Neutrophil (primary cell): ENCODE measurements at regions not wholly inside any gene's neighbourhood (a gene's known extent, or its start where the extent isn't known, plus 50 kb on each side); places are given as distances from the start of the nearest gene placed in this dataset.

Source experiments
- H3K27ac ChIP-seq: fragments of 200-600 bp; sonication (generic); 2 replicates; pipeline ENCODE4 v1.5.1; 2016; ENCODE audit warnings: mild to moderate bottlenecking, moderate library complexity
- H3K27me3 ChIP-seq: fragments of 200-600 bp; sonication (generic); 2 replicates; pipeline ENCODE4 v1.6.0; 2016; ENCODE audit warnings: mild to moderate bottlenecking
- H3K36me3 ChIP-seq: fragments of 200-600 bp; sonication (generic); 2 replicates; pipeline ENCODE4 v1.5.1; 2017
- H3K4me1 ChIP-seq, 2 experiments: fragments of 200-600 bp in 1 of 2; sonication (generic) in 1 of 2; 1 replicate in 1 of 2; 2 replicates in 1 of 2; pipeline versions ENCODE4 v1.5.1 to v1.6.1; 2013 to 2016; ENCODE audit warnings: low read depth in 1 of 2, low read length in 1 of 2, mild to moderate bottlenecking in 1 of 2, moderate library complexity in 1 of 2; ENCODE audit not compliant: control insufficient read depth in 1 of 2, insufficient read depth in 1 of 2
- H3K4me3 ChIP-seq, 2 experiments: fragments of 200-600 bp in 1 of 2; sonication (generic) in 1 of 2; 1 replicate in 1 of 2; 2 replicates in 1 of 2; pipeline ENCODE4 v1.5.1; 2013 to 2016; ENCODE audit warnings: low read depth in 1 of 2, low read length in 1 of 2, mild to moderate bottlenecking in 1 of 2, moderate library complexity in 1 of 2
- H3K9me3 ChIP-seq: fragments of 200-600 bp; sonication (generic); 2 replicates; pipeline ENCODE4 v1.5.1; 2016
- TF ChIP-seq, protein P1 (sequence below): fragments of 200-600 bp; sonication (generic); IDR thresholded peaks from 2 replicates; pipeline ENCODE4 v1.5.1; 2016; ENCODE audit warnings: antibody characterized with exemption

DNA sequence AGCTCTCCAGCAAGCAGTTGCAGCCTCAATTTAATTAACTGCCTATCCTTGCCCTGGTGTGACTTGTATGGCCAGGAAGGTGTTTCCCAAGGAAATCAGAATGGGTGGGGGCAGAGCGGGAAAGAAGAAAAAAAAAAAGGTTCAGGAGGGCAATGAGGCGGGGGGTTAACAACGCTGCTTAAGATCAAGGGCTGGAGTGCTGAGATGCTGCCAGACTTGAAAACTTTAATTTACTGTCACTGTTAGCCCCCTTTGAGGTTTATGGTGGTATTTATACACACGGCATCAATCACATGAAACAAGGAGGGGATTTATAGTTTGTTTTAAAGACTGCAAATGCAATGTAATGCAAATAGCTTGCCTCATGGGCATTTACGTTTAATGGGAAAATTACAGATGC is 319.4 kb upstream of the NR2F2 start:
- Histone ChIP-seq H3K27ac (no peak overlapping the region), H3K27me3 (peaks cover 8% of the 10 kb centered on the region), H3K9me3 (no peaks in the 10 kb centered on the region), H3K36me3 (no peaks in the 10 kb centered on the region), H3K4me3 (no peak overlapping the region), H3K4me1 (no peaks in the 10 kb centered on the region)
- TF ChIP-seq, protein P1, sequence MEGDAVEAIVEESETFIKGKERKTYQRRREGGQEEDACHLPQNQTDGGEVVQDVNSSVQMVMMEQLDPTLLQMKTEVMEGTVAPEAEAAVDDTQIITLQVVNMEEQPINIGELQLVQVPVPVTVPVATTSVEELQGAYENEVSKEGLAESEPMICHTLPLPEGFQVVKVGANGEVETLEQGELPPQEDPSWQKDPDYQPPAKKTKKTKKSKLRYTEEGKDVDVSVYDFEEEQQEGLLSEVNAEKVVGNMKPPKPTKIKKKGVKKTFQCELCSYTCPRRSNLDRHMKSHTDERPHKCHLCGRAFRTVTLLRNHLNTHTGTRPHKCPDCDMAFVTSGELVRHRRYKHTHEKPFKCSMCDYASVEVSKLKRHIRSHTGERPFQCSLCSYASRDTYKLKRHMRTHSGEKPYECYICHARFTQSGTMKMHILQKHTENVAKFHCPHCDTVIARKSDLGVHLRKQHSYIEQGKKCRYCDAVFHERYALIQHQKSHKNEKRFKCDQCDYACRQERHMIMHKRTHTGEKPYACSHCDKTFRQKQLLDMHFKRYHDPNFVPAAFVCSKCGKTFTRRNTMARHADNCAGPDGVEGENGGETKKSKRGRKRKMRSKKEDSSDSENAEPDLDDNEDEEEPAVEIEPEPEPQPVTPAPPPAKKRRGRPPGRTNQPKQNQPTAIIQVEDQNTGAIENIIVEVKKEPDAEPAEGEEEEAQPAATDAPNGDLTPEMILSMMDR = no peak

DNA sequence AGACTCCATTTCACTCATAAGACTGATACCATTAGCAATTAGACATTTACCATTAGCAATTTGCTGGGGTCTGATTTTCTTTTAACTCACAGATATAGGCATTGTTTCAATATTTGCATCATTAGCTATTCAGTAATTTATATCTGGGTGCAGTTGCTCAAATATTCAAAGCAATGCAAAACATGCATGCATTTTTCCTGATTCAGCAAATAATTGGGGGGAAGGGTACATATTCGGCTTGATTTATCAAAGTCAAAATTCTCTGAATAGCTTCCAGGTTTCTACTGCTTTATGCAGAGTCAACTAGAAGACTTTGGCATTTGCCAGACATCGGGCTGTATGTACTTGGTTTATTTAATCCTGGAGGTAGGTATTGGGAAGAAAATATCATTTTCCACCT is 315.6 kb upstream of the NR2F2 start:
- no peak overlapping the region for H3K27ac ChIP-seq
- no peaks in the 10 kb centered on the region for H3K36me3 ChIP-seq
- H3K4me1 ChIP-seq = no peaks in the 10 kb centered on the region
- no peaks in the 10 kb centered on the region for H3K9me3 ChIP-seq
- H3K4me3 ChIP-seq = no peak overlapping the region
- TF ChIP-seq, protein P1 = no peak
- peaks cover 8% of the 10 kb centered on the region for H3K27me3 ChIP-seq

DNA sequence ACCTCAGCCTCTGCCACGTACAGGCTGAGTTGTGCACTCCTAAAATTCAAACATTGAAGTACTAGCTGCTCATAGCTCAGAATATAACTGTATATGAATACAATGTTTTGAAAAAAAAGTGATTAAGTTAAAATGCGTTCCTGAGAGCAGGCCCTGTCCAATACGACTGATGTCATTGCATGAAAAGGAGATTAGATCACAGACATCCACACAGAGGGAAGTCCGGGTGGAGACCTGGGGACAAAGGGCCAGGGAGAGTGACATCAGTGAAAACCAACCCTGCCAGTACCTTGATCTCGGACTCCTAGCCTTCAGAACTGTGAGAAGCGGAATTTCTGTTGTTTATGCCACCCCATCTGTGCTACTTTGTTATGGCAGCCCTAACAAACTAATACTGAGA is 311.4 kb upstream of the NR2F2 start:
- Histone ChIP-seq H3K36me3 (no peaks in the 10 kb centered on the region), H3K9me3 (no peaks in the 10 kb centered on the region), H3K27ac (no peak overlapping the region), H3K4me3 (no peak overlapping the region), H3K4me1 (no peaks in the 10 kb centered on the region), H3K27me3 (no peaks in the 10 kb centered on the region)
- TF ChIP-seq, protein P1 = no peak

DNA sequence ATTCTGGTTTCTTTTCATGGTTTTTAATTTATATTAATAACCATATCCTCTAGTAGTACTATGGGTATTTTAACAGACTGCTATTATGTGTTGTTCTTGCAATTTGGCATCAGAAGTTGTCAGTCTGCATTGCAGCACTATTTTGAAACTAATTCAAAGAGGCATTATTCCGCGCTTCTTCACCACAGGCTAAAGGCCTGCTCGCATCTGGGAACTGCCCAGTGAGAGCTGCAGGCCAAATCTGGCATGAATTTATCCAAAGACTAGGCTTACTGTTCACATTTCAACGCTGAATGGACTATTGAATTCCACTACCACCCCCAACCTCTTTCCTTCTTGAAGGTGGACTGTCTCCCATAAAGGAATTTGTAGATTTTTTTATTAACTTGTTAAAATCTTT is 310.4 kb upstream of the NR2F2 start:
- TF ChIP-seq, protein P1 = no peak
- H3K27me3 ChIP-seq = no peaks in the 10 kb centered on the region
- no peak overlapping the region for H3K4me3 ChIP-seq
- H3K36me3 ChIP-seq = no peaks in the 10 kb centered on the region
- H3K9me3 ChIP-seq = no peaks in the 10 kb centered on the region
- no peak overlapping the region for H3K27ac ChIP-seq
- no peaks in the 10 kb centered on the region for H3K4me1 ChIP-seq

DNA sequence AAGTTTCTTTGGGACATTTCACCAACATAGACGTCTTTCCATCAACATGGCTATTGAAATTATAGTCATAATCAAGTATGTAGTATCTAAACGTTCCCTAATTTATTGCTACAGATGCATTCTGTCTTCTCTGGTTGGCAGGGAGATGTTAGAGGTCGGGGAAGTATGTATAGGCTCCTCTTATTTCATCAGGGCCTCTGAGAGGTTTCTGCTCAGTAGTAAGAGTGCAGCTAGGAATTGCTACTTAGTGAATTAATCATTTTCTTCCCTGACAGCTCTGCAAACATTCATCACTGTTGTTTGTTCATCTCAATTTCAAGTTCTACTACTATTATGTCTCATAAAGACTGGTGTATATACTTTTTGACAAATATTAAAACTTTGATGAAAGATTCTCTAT is 309.7 kb upstream of the NR2F2 start:
- no peak overlapping the region for H3K4me3 ChIP-seq
- no peaks in the 10 kb centered on the region for H3K36me3 ChIP-seq
- no peaks in the 10 kb centered on the region for H3K4me1 ChIP-seq
- no peaks in the 10 kb centered on the region for H3K27me3 ChIP-seq
- H3K27ac ChIP-seq = no peak overlapping the region
- H3K9me3 ChIP-seq = no peaks in the 10 kb centered on the region
- TF ChIP-seq, protein P1 = no peak

DNA sequence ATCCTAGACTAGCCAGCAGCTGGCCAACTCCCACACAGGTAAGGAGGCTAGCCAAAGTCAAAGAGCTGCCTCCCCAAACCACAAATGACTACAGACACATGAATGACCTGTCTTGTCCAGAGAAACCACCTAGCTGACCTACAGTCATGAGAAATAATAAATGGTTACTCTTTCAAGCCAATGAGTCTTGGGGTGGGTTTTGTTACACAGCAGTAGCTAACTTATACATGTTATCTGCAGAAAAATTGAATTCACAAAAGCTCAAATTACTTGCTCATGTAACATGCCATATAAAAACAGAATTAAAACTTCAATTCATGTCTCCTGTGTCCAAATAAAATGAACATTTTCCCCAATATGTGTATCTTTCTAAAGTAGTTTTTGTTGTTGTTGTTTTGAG is 307.4 kb upstream of the NR2F2 start:
- Histone ChIP-seq H3K36me3 (no peaks in the 10 kb centered on the region), H3K27me3 (no peaks in the 10 kb centered on the region), H3K9me3 (no peaks in the 10 kb centered on the region), H3K27ac (no peak overlapping the region), H3K4me3 (no peak overlapping the region), H3K4me1 (no peaks in the 10 kb centered on the region)
- TF ChIP-seq, protein P1 = no peak
